HEK293 (cell line): ENCODE measurements at regions not wholly inside any gene's neighbourhood (a gene's known extent, or its start where the extent isn't known, plus 50 kb on each side); places are given as distances from the start of the nearest gene placed in this dataset.
A peak's percentile ranks its signal among the peaks of the same experiment; 100 is the strongest.

Source experiments
- CTCF ChIA-PET: fragments of 350-600 bp; formaldehyde crosslinking; extraction: SDS; loops from one replicate; lab custom pipeline; 2021; ENCODE audit warnings: antibody characterized with exemption; lab: Yijun Ruan, JAX
- POLR2A ChIA-PET: fragments of 300-600 bp; formaldehyde crosslinking; extraction: SDS; loops from one replicate; lab custom pipeline; 2020; ENCODE audit warnings: antibody characterized with exemption, inconsistent platforms; lab: Yijun Ruan, JAX
- H3K27ac ChIP-seq: fragments of 200-500 bp; sonication (Bioruptor generic); 2 replicates; pipeline ENCODE4 v1.5.1; 2014; ENCODE audit warnings: low read depth, low read length, control low read depth, inconsistent platforms; ENCODE audit errors: extremely low read depth
- H3K36me3 ChIP-seq, 2 experiments: fragments of 200-500 bp in 1 of 2; sonication (Bioruptor generic) in 1 of 2; 1 replicate in 1 of 2; 2 replicates in 1 of 2; pipeline ENCODE4 v1.5.1; 2014 to 2017; ENCODE audit warnings: inconsistent platforms in 2 of 2, low read length in 2 of 2; ENCODE audit not compliant: control insufficient read depth in 2 of 2, insufficient read depth in 1 of 2
- H3K4me1 ChIP-seq: fragments of 200-500 bp; sonication (Bioruptor generic); 2 replicates; pipeline ENCODE4 v1.5.1; 2014; ENCODE audit warnings: mild to moderate bottlenecking, low read length, inconsistent platforms; ENCODE audit not compliant: control insufficient read depth, insufficient read depth
- H3K4me3 ChIP-seq: 2 replicates; pipeline ENCODE4 v1.5.1; 2011; ENCODE audit warnings: low read depth, mild to moderate bottlenecking, control low read depth, low read length, moderate library complexity
- H3K9me3 ChIP-seq: fragments of 200-500 bp; sonication (Bioruptor generic); 2 replicates; pipeline ENCODE4 v1.5.1; 2014; ENCODE audit warnings: low read depth, low read length, inconsistent platforms; ENCODE audit not compliant: control insufficient read depth, insufficient read depth
- IKZF3 ChIP-seq: fragments of 450-650 bp; IDR thresholded peaks from 2 replicates; pipeline ENCODE4 v1.5.0; 2018; ENCODE audit warnings: missing biosample characterization, mild to moderate bottlenecking, missing genetic modification characterization, moderate library complexity
- MZF1 ChIP-seq: fragments of 450-650 bp; formaldehyde crosslinking; IDR thresholded peaks from 2 replicates; pipeline ENCODE4 v1.5.1; 2017; ENCODE audit warnings: missing biosample characterization, missing genetic modification characterization, borderline replicate concordance
- SETDB1 ChIP-seq: IDR thresholded peaks from one replicate; pipeline ENCODE4 v1.6.1; 2017; ENCODE audit warnings: mild to moderate bottlenecking, low read length, moderate library complexity, mixed read lengths; ENCODE audit not compliant: insufficient read length
- YY2 ChIP-seq: fragments of 450-650 bp; formaldehyde crosslinking; IDR thresholded peaks from 2 replicates; pipeline ENCODE4 v1.5.1; 2016; ENCODE audit warnings: missing biosample characterization, missing genetic modification characterization
- ZNF175 ChIP-seq: fragments of 450-650 bp; formaldehyde crosslinking; IDR thresholded peaks from 2 replicates; pipeline ENCODE4 v1.5.1; 2016; ENCODE audit warnings: missing biosample characterization, missing genetic modification characterization
- ZNF274 ChIP-seq, 2 experiments: fragments of 200-500 bp in 1 of 2; fragments of 450-650 bp in 1 of 2; sonication (Bioruptor generic) in 1 of 2; formaldehyde crosslinking in 1 of 2; IDR thresholded peaks; 2 replicates each; pipeline versions ENCODE4 v1.5.1 to v1.6.1; 2014 to 2016; ENCODE audit warnings: borderline replicate concordance in 1 of 2, inconsistent platforms in 1 of 2, low read length in 1 of 2, missing biosample characterization in 1 of 2, missing genetic modification characterization in 1 of 2
- ZNF311 ChIP-seq: fragments of 450-650 bp; formaldehyde crosslinking; IDR thresholded peaks from 2 replicates; pipeline ENCODE4 v1.5.1; 2017; ENCODE audit warnings: missing biosample characterization, missing genetic modification characterization, borderline replicate concordance
- ZNF341 ChIP-seq: fragments of 450-650 bp; formaldehyde crosslinking; IDR thresholded peaks from 2 replicates; pipeline ENCODE4; 2016; ENCODE audit warnings: low read depth, missing biosample characterization, missing genetic modification characterization
- ZNF423 ChIP-seq: fragments of 450-650 bp; formaldehyde crosslinking; IDR thresholded peaks from 2 replicates; pipeline ENCODE4 v1.5.1; 2016; ENCODE audit warnings: missing biosample characterization, missing genetic modification characterization
- ZNF596 ChIP-seq: fragments of 450-650 bp; IDR thresholded peaks from 2 replicates; pipeline ENCODE4 v1.5.0; 2018; ENCODE audit warnings: missing biosample characterization, mild to moderate bottlenecking, missing genetic modification characterization, moderate library complexity
- ZNF654 ChIP-seq: fragments of 450-650 bp; formaldehyde crosslinking; IDR thresholded peaks from 2 replicates; pipeline ENCODE4 v1.5.1; 2016; ENCODE audit warnings: low read depth, missing biosample characterization, missing genetic modification characterization
- ZNF785 ChIP-seq: fragments of 450-650 bp; formaldehyde crosslinking; IDR thresholded peaks from 2 replicates; pipeline ENCODE4 v1.5.1; 2016; ENCODE audit warnings: missing biosample characterization, missing genetic modification characterization
- ZNF830 ChIP-seq: fragments of 450-650 bp; IDR thresholded peaks from 2 replicates; pipeline ENCODE4 v1.5.0; 2018; ENCODE audit warnings: missing biosample characterization, missing genetic modification characterization, low read depth, mild to moderate bottlenecking, moderate library complexity
- ZSCAN16 ChIP-seq: fragments of 450-650 bp; formaldehyde crosslinking; IDR thresholded peaks from 2 replicates; pipeline ENCODE4 v1.5.1; 2016; ENCODE audit warnings: missing biosample characterization, missing genetic modification characterization
- TF ChIP-seq, protein P1 (sequence below): fragments of 450-650 bp; formaldehyde crosslinking; IDR thresholded peaks from 2 replicates; pipeline ENCODE4 v1.5.1; 2017; ENCODE audit warnings: missing biosample characterization, missing genetic modification characterization
- TF ChIP-seq, protein P2 (sequence below): fragments of 450-650 bp; IDR thresholded peaks from 2 replicates; pipeline ENCODE4 v1.5.1; 2018; ENCODE audit warnings: missing biosample characterization, mild to moderate bottlenecking, missing genetic modification characterization
- TF ChIP-seq, protein P3 (sequence below): fragments of 450-650 bp; formaldehyde crosslinking; conservative IDR thresholded peaks from 2 replicates; pipeline ENCODE4 v1.5.1; 2016; ENCODE audit warnings: low read depth, missing biosample characterization, missing genetic modification characterization
- TF ChIP-seq, protein P4 (sequence below): fragments of 450-650 bp; formaldehyde crosslinking; IDR thresholded peaks from 2 replicates; pipeline ENCODE4 v1.5.1; 2016; ENCODE audit warnings: missing biosample characterization, missing genetic modification characterization, borderline replicate concordance
- TF ChIP-seq, protein P5 (sequence below): fragments of 450-650 bp; formaldehyde crosslinking; IDR thresholded peaks from 2 replicates; pipeline ENCODE4 v1.5.1; 2016; ENCODE audit warnings: missing biosample characterization, missing genetic modification characterization
- TF ChIP-seq, protein P6 (sequence below): IDR thresholded peaks from 2 replicates; pipeline ENCODE4 v1.6.1; 2011; ENCODE audit warnings: mild to moderate bottlenecking, low read depth, low read length, borderline replicate concordance
- TF ChIP-seq, protein P7 (sequence below): fragments of 450-650 bp; formaldehyde crosslinking; IDR thresholded peaks from 2 replicates; pipeline ENCODE4 v1.5.1; 2016; ENCODE audit warnings: missing biosample characterization, missing genetic modification characterization

DNA sequence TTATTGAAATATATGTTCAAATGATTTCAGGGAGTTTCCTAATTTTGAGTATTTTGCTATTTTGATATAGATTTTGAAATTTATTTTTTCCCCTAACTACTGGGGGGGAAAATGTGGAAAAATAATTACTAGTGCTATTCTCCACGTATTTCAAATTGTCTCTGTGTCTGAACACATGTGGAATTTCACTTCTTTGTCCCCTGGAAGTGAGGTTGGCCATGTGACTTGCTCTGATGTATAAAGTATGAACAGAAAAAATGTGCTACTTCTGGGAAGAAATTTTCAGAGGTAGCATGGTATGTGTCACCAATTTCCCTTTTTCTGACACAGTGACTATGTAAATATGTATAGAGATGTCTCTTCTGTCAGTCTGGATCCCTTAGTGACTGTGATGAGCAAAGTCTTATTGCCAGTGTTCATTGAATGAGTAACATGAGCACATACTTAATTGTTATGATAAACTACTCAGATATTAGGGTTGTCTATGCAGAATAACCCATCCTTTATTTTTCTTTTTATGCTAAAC lies 215.4 kb upstream of the CCN2 start (continued):
- TF ChIP-seq, protein P1, sequence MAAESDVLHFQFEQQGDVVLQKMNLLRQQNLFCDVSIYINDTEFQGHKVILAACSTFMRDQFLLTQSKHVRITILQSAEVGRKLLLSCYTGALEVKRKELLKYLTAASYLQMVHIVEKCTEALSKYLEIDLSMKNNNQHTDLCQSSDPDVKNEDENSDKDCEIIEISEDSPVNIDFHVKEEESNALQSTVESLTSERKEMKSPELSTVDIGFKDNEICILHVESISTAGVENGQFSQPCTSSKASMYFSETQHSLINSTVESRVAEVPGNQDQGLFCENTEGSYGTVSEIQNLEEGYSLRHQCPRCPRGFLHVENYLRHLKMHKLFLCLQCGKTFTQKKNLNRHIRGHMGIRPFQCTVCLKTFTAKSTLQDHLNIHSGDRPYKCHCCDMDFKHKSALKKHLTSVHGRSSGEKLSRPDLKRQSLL (tag by site-specific recombination), result no peak
- TF ChIP-seq MZF1 (tag by site-specific recombination), result no peak

DNA sequence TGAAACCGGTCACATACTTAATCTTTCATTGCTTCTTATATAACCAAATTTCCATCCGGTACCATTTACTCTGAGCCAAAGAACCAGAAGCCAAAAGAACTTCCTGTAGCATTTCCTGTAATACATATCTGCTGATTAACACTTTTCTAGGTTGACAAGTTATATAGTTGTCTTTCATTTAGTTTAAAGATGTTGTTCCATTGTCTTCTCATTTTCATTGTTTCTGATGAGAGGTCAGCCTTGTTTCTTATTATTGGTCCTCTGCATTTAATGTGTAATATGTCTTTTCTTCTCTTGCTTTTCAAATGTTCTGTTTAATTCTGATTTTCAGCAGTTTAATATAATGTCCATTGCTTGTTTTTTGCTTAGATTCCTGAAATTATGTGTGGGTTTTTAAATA lies 214.5 kb upstream of the CCN2 start:
- POLR2A ChIA-PET, result no interaction called here

DNA sequence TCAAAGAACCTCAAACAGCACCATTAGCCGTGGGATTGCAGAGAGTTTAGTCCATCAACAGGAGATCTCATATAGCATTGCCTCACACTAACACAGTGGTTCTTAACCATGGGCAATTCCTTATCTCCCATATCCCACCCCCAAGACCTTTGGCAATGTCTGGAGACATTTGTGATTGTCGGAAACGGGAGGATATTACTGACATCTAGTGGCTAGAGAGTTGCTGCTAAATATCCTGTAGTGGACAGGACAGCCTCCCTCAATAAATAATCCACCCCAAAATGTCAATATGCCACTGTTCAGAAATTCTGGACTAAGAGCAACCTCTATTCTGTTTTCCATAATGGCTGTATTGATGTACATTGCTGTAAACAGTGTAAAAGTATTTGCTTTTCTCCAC lies 210.1 kb upstream of the CCN2 start:
- H3K4me1 ChIP-seq, result no peaks in the 10 kb centered on the region
- no peaks in the 10 kb centered on the region for H3K36me3 ChIP-seq
- H3K9me3 ChIP-seq, result no peaks in the 10 kb centered on the region
- H3K4me3 ChIP-seq, result no peak overlapping the region
- CTCF ChIA-PET, result interaction anchor here (0.6 to 1.9 kb wide), 6 partner anchors 52 to 466 kb away, joined by 3 to 18 read pairs (median 4); no protein-coding TSS in a partner anchor
- no peak overlapping the region for H3K27ac ChIP-seq
- POLR2A ChIA-PET, result no interaction called here
- TF ChIP-seq ZNF785 (tag by site-specific recombination) (no peak), ZNF654 (peak; percentile 63), ZNF311 (tag by site-specific recombination) (no peak), IKZF3 (no peak), ZNF274 (IDR thresholded peaks at IDR 0.05; ENCODE audit: low read length) (no peak), ZNF274 (tag by site-specific recombination; IDR thresholded peaks at IDR 0.05; ENCODE audit: borderline replicate concordance) (no peak), ZNF830 (tag by site-specific recombination) (no peak), ZNF423 (no peak), ZSCAN16 (tag by site-specific recombination) (no peak), ZNF596 (tag by site-specific recombination) (no peak), ZNF341 (tag by site-specific recombination) (no peak), ZNF175 (no peak)
- TF ChIP-seq, protein P2, sequence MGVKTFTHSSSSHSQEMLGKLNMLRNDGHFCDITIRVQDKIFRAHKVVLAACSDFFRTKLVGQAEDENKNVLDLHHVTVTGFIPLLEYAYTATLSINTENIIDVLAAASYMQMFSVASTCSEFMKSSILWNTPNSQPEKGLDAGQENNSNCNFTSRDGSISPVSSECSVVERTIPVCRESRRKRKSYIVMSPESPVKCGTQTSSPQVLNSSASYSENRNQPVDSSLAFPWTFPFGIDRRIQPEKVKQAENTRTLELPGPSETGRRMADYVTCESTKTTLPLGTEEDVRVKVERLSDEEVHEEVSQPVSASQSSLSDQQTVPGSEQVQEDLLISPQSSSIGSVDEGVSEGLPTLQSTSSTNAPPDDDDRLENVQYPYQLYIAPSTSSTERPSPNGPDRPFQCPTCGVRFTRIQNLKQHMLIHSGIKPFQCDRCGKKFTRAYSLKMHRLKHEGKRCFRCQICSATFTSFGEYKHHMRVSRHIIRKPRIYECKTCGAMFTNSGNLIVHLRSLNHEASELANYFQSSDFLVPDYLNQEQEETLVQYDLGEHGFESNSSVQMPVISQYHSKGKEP, result no peak
- TF ChIP-seq, protein P3, sequence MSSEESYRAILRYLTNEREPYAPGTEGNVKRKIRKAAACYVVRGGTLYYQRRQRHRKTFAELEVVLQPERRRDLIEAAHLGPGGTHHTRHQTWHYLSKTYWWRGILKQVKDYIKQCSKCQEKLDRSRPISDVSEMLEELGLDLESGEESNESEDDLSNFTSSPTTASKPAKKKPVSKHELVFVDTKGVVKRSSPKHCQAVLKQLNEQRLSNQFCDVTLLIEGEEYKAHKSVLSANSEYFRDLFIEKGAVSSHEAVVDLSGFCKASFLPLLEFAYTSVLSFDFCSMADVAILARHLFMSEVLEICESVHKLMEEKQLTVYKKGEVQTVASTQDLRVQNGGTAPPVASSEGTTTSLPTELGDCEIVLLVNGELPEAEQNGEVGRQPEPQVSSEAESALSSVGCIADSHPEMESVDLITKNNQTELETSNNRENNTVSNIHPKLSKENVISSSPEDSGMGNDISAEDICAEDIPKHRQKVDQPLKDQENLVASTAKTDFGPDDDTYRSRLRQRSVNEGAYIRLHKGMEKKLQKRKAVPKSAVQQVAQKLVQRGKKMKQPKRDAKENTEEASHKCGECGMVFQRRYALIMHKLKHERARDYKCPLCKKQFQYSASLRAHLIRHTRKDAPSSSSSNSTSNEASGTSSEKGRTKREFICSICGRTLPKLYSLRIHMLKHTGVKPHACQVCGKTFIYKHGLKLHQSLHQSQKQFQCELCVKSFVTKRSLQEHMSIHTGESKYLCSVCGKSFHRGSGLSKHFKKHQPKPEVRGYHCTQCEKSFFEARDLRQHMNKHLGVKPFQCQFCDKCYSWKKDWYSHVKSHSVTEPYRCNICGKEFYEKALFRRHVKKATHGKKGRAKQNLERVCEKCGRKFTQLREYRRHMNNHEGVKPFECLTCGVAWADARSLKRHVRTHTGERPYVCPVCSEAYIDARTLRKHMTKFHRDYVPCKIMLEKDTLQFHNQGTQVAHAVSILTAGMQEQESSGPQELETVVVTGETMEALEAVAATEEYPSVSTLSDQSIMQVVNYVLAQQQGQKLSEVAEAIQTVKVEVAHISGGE (tag by site-specific recombination), result no peak
- TF ChIP-seq, protein P4, sequence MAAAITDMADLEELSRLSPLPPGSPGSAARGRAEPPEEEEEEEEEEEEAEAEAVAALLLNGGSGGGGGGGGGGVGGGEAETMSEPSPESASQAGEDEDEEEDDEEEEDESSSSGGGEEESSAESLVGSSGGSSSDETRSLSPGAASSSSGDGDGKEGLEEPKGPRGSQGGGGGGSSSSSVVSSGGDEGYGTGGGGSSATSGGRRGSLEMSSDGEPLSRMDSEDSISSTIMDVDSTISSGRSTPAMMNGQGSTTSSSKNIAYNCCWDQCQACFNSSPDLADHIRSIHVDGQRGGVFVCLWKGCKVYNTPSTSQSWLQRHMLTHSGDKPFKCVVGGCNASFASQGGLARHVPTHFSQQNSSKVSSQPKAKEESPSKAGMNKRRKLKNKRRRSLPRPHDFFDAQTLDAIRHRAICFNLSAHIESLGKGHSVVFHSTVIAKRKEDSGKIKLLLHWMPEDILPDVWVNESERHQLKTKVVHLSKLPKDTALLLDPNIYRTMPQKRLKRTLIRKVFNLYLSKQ, result no peak
- TF ChIP-seq, protein P5, sequence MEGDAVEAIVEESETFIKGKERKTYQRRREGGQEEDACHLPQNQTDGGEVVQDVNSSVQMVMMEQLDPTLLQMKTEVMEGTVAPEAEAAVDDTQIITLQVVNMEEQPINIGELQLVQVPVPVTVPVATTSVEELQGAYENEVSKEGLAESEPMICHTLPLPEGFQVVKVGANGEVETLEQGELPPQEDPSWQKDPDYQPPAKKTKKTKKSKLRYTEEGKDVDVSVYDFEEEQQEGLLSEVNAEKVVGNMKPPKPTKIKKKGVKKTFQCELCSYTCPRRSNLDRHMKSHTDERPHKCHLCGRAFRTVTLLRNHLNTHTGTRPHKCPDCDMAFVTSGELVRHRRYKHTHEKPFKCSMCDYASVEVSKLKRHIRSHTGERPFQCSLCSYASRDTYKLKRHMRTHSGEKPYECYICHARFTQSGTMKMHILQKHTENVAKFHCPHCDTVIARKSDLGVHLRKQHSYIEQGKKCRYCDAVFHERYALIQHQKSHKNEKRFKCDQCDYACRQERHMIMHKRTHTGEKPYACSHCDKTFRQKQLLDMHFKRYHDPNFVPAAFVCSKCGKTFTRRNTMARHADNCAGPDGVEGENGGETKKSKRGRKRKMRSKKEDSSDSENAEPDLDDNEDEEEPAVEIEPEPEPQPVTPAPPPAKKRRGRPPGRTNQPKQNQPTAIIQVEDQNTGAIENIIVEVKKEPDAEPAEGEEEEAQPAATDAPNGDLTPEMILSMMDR (tag by site-specific recombination), result peak; percentile 28; the same call in 1 of the 2 replicates
- TF ChIP-seq, protein P6, sequence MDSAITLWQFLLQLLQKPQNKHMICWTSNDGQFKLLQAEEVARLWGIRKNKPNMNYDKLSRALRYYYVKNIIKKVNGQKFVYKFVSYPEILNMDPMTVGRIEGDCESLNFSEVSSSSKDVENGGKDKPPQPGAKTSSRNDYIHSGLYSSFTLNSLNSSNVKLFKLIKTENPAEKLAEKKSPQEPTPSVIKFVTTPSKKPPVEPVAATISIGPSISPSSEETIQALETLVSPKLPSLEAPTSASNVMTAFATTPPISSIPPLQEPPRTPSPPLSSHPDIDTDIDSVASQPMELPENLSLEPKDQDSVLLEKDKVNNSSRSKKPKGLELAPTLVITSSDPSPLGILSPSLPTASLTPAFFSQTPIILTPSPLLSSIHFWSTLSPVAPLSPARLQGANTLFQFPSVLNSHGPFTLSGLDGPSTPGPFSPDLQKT, result no peak

More for the DNA sequence above, 214.5 kb upstream of the CCN2 start:
- Histone ChIP-seq H3K9me3 (no peaks in the 10 kb centered on the region), H3K4me3 (no peak overlapping the region), H3K36me3 (no peaks in the 10 kb centered on the region), H3K27ac (no peak overlapping the region), H3K4me1 (no peaks in the 10 kb centered on the region)
- TF ChIP-seq SETDB1, result peak; percentile 12
- TF ChIP-seq YY2 (tag by site-specific recombination), result no peak
- TF ChIP-seq, protein P7, sequence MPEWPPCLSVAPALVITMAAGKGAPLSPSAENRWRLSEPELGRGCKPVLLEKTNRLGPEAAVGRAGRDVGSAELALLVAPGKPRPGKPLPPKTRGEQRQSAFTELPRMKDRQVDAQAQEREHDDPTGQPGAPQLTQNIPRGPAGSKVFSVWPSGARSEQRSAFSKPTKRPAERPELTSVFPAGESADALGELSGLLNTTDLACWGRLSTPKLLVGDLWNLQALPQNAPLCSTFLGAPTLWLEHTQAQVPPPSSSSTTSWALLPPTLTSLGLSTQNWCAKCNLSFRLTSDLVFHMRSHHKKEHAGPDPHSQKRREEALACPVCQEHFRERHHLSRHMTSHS (tag by site-specific recombination), result no peak
- CTCF ChIA-PET, result no interaction called here
